Spleen (tissue), 7 donors: ENCODE measurements at regions not wholly inside any gene's neighbourhood (a gene's known extent, or its start where the extent isn't known, plus 50 kb on each side); places are given as distances from the start of the nearest gene placed in this dataset.

Experiments used
- POLR2A ChIP-seq, 3 donors: fragments of 450-650 bp; IDR thresholded peaks; one replicate each; pipeline ENCODE4 v1.5.1; 2017; ENCODE audit warnings: antibody characterized with exemption in 3 of 3, mild to moderate bottlenecking in 1 of 3
- POLR2AphosphoS5 ChIP-seq, 3 donors: sonication (generic); formaldehyde crosslinking; IDR thresholded peaks; one replicate each; pipeline ENCODE4 v1.5.1; 2017; ENCODE audit warnings: antibody characterized with exemption in 3 of 3
- TF ChIP-seq, protein P1 (sequence below), 11 experiments: fragments of 200-600 bp in 7 of 11; fragments of 450-650 bp in 4 of 11; sonication (generic) in 4 of 11; IDR thresholded peaks in 8 of 11; conservative IDR thresholded peaks in 3 of 11; 1 replicate in 7 of 11; 2 replicates in 4 of 11; pipeline versions ENCODE4 v1.4.0 to v1.8.0; 2016 to 2021; ENCODE audit warnings: antibody characterized with exemption in 11 of 11, inconsistent platforms in 4 of 11, mild to moderate bottlenecking in 1 of 11
- donor health status: DM: no; HTN: no; CAD: no; lungs with moderate emphysema.
- donor health status: DM: no; HTN: no; CAD: no.
- donor health status: DM: no; HTN: no; CAD: no.

DNA sequence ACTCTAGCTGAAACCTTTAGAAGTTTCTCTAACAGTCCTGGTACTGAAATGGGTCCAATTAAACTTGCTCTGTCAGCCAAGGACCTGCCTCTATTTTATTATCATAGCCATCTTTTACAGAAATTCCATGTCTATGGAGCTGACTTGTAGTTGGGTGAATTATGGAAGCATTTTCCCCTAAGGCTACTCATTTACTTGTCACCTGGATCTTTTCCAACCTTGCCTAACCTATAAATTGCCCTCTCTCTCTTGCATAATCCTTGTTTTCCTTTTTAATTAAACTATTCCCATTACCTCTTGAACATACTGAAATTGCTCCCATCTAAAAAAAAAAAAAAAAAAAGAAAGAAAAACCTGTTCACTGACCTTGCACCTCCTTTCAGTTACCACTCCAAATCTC, 74.6 kb upstream of the DOK6 start:
- TF ChIP-seq, protein P1, sequence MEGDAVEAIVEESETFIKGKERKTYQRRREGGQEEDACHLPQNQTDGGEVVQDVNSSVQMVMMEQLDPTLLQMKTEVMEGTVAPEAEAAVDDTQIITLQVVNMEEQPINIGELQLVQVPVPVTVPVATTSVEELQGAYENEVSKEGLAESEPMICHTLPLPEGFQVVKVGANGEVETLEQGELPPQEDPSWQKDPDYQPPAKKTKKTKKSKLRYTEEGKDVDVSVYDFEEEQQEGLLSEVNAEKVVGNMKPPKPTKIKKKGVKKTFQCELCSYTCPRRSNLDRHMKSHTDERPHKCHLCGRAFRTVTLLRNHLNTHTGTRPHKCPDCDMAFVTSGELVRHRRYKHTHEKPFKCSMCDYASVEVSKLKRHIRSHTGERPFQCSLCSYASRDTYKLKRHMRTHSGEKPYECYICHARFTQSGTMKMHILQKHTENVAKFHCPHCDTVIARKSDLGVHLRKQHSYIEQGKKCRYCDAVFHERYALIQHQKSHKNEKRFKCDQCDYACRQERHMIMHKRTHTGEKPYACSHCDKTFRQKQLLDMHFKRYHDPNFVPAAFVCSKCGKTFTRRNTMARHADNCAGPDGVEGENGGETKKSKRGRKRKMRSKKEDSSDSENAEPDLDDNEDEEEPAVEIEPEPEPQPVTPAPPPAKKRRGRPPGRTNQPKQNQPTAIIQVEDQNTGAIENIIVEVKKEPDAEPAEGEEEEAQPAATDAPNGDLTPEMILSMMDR (IDR thresholded peaks at IDR 0.05 in 8 of 11, conservative IDR thresholded peaks at IDR 0.05 in 3 of 11), result no peak
- TF ChIP-seq POLR2AphosphoS5 (IDR thresholded peaks at IDR 0.05), result no peak
- no peak for TF ChIP-seq POLR2A (IDR thresholded peaks at IDR 0.05)
